Stomach (tissue), 8 donors: ENCODE measurements at regions not wholly inside any gene's neighbourhood (a gene's known extent, or its start where the extent isn't known, plus 50 kb on each side); places are given as distances from the start of the nearest gene placed in this dataset.

ENCODE experiments used
- DNase-seq, 2 donors: peaks; one replicate each; pipeline versions ENCODE4 v3.0.0 to v3.0.0-alpha.2; 2013 to 2019
- H3K27ac ChIP-seq, 5 donors: fragments of 200-600 bp in 4 of 5; sonication (generic) in 4 of 5; one replicate each; pipeline ENCODE4 v1.5.1; 2013 to 2019; ENCODE audit warnings: mild to moderate bottlenecking in 1 of 5, moderate library complexity in 1 of 5
- H3K27me3 ChIP-seq, 3 donors: fragments of 200-600 bp; sonication (generic); one replicate each; pipeline ENCODE4 v1.5.1; 2017 to 2019; ENCODE audit warnings: mixed run types in 1 of 3
- H3K36me3 ChIP-seq, 4 donors: fragments of 200-600 bp; sonication (generic); 1 replicate in 3 of 4; 2 replicates in 1 of 4; pipeline ENCODE4 v1.5.1; 2016 to 2019
- H3K4me1 ChIP-seq, 4 donors: fragments of 200-600 bp; sonication (generic); one replicate each; pipeline ENCODE4 v1.5.1; 2016 to 2019
- H3K4me3 ChIP-seq, 4 donors: fragments of 200-600 bp; sonication (generic) in 3 of 4; one replicate each; pipeline ENCODE4 v1.5.1; 2016 to 2019; ENCODE audit warnings: mild to moderate bottlenecking in 1 of 4
- H3K9me3 ChIP-seq, 4 donors: fragments of 200-600 bp; sonication (generic); one replicate each; pipeline ENCODE4 v1.5.1; 2016 to 2019
- EP300 ChIP-seq: sonication (generic); formaldehyde crosslinking; IDR thresholded peaks from one replicate; pipeline ENCODE4 v1.6.1; 2017; ENCODE audit warnings: antibody characterized with exemption
- POLR2A ChIP-seq, 4 donors: fragments of 450-650 bp; IDR thresholded peaks; one replicate each; pipeline ENCODE4 v1.6.1; 2016; ENCODE audit warnings: antibody characterized with exemption in 4 of 4, control low read depth in 2 of 4, mild to moderate bottlenecking in 1 of 4, moderate library complexity in 1 of 4
- POLR2AphosphoS5 ChIP-seq, 3 donors: sonication (generic); formaldehyde crosslinking; IDR thresholded peaks; one replicate each; pipeline ENCODE4 v1.6.1; 2016; ENCODE audit warnings: antibody characterized with exemption in 3 of 3
- WGBS, 5 donors: extraction: QIAGEN DNeasy Blood & Tissue Kit in 3 of 5; methylation state at CpG; one replicate each; pipeline versions ENCODE4 v1.1.5 to v1.1.7; 2013 to 2018; 5-methylcytosine and 5-hydroxymethylcytosine counted together
- intact Hi-C: fragments of 100-400 bp; cut with DNase I; formaldehyde crosslinking; loops from one replicate; pipeline ENCODE4 v1.15.1; 2023; ENCODE audit warnings: low total_unique reads
- TF ChIP-seq, protein P1 (sequence below), 7 experiments: fragments of 450-650 bp in 4 of 7; fragments of 200-600 bp in 3 of 7; sonication (generic) in 3 of 7; IDR thresholded peaks; one replicate each; pipeline ENCODE4 v1.5.1; 2016 to 2019; ENCODE audit warnings: antibody characterized with exemption in 7 of 7, control low read depth in 2 of 7, mild to moderate bottlenecking in 1 of 7
- donor health status: healthy with polysubstance abuse.
- donor health status: Bipolar disorder and iron deficiency.
- donor health status: healthy.

DNA sequence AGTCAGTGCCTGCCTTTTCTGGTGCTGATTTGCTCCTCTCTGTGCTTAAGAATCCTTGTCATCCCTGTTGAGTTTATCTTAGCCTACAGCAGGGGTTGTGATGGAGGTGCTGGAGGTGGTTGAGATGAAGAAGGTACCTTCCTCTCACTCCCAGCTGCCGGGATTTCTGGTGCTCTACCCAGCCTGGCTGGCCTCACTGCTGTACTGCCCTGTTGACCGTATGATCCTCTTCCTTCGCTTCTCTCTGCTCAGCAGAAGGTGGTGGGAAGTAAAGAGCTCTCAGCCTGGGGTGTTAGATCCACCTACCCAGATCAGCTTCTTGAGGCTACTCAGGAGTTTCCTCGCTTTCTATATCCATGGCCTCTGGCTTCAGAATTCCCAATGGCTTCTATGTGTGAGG is 101.0 kb upstream of the NXT1 start:
- no peak overlapping the region for H3K27ac ChIP-seq
- H3K4me1 ChIP-seq = peaks cover 0 to 19% (median 6%) of the 10 kb centered on the region in 4 donors
- H3K27me3 ChIP-seq = peaks cover 0 to 17% (median 0%) of the 10 kb centered on the region in 3 donors
- no peaks in the 10 kb centered on the region for H3K9me3 ChIP-seq
- no peak for TF ChIP-seq EP300
- no peak for TF ChIP-seq POLR2A (IDR thresholded peaks at IDR 0.05)
- TF ChIP-seq POLR2AphosphoS5 (IDR thresholded peaks at IDR 0.05) = no peak
- TF ChIP-seq, protein P1, sequence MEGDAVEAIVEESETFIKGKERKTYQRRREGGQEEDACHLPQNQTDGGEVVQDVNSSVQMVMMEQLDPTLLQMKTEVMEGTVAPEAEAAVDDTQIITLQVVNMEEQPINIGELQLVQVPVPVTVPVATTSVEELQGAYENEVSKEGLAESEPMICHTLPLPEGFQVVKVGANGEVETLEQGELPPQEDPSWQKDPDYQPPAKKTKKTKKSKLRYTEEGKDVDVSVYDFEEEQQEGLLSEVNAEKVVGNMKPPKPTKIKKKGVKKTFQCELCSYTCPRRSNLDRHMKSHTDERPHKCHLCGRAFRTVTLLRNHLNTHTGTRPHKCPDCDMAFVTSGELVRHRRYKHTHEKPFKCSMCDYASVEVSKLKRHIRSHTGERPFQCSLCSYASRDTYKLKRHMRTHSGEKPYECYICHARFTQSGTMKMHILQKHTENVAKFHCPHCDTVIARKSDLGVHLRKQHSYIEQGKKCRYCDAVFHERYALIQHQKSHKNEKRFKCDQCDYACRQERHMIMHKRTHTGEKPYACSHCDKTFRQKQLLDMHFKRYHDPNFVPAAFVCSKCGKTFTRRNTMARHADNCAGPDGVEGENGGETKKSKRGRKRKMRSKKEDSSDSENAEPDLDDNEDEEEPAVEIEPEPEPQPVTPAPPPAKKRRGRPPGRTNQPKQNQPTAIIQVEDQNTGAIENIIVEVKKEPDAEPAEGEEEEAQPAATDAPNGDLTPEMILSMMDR (IDR thresholded peaks at IDR 0.05) = no peak
- no peaks in the 10 kb centered on the region for H3K36me3 ChIP-seq
- no peak overlapping the region for H3K4me3 ChIP-seq
- intact Hi-C loops = no loop called here
- DNase-seq = no peak
- WGBS, 5 donors = 69 to 87% (median 78%) methylated on average over 4 of the region's 4 CpGs

DNA sequence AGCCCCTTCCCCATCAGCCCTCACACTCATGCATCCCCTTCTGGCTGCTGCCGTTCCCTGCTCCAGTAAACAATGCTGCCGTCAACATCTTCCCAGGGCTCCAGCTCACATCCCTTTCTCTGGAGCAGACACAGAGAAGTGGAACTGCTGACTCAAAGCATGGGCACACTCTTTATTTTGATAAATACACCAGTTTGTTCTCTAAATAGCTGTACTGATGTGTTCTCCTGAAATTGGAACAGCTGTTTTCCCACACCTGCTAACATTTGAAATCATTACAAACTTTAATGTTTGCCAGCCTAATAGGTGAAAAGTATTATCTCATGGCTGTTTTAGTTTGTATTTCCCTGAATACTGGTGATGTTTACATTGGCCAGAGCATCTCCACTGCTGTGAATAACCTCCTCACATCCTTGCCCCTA is 102.1 kb upstream of the NXT1 start:
- DNase-seq = no peak
- H3K27ac ChIP-seq = peak overlapping the region in 1 of 5 donors; percentile 76
- H3K36me3 ChIP-seq = no peaks in the 10 kb centered on the region

DNA sequence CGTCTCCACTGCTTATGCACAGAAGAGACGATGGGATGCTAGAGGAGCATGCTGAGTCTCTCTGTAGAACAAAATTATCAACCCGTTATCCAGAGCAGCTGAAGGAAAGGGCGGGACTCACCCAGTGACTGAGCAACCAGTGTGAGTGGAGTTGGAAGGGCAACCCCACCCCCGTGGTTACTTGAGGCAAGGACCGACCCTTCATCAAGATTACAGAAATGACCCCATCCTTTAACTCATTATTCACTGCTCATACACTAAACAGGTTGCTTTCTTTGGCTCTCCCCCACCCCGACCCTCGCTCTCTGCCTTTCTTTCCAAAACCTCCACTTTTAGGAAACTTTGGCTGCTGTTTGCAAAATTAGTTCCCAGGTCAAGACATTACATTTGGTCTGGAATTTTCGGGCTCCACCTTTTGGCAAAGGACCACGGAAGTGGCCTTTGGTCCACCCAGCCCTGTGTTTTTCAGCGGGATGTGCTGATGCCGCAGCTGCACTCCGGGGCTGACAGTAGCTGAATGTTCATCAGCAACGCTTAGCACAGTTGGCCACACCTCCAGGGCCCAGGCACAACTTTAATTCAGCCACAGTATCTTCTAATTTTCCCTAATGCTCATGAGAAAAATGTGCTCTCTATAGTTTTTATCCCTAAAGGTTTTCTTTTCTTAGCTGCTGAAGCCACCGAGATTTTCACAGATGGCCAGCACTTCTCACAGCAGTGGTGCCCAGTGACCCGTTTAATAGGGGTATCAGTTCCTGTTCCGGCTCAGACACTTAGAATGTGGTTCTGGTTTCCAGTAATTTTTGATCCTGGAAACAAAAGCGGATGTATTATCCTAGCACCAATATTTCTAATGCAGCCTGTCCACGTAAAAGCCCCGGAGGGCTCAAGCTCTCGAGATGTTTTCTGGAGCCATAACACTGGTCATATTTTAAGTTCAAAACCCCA is 103.6 kb upstream of the NXT1 start:
- 56 to 65% (median 57%) methylated on average over 21 of the region's 21 CpGs for WGBS, 5 donors
- H3K36me3 ChIP-seq = no peaks in the 10 kb centered on the region
- no peak for DNase-seq
- TF ChIP-seq EP300 = no peak
- no peak for TF ChIP-seq POLR2A (IDR thresholded peaks at IDR 0.05)
- TF ChIP-seq, protein P1 (IDR thresholded peaks at IDR 0.05) = no peak
- no peak for TF ChIP-seq POLR2AphosphoS5 (IDR thresholded peaks at IDR 0.05)
- H3K4me1 ChIP-seq = peaks cover 0 to 19% (median 6%) of the 10 kb centered on the region in 4 donors
- no peaks in the 10 kb centered on the region for H3K9me3 ChIP-seq
- peak overlapping the region; percentile 5 to 76 (median 14) for H3K27ac ChIP-seq
- no peak overlapping the region for H3K4me3 ChIP-seq
- intact Hi-C loops = no loop called here
- H3K27me3 ChIP-seq = peaks cover 0 to 11% (median 0%) of the 10 kb centered on the region in 3 donors

More for the DNA sequence above, 102.1 kb upstream of the NXT1 start:
- peaks cover 0 to 11% (median 0%) of the 10 kb centered on the region in 3 donors for H3K27me3 ChIP-seq
- 21 to 39% (median 31%) methylated on average over 2 of the region's 2 CpGs for WGBS, 5 donors
- H3K9me3 ChIP-seq = no peaks in the 10 kb centered on the region
- H3K4me3 ChIP-seq = no peak overlapping the region
- H3K4me1 ChIP-seq = peaks cover 0 to 19% (median 6%) of the 10 kb centered on the region in 4 donors
- TF ChIP-seq, protein P1 (IDR thresholded peaks at IDR 0.05) = no peak
- TF ChIP-seq POLR2A (IDR thresholded peaks at IDR 0.05) = no peak
- no peak for TF ChIP-seq POLR2AphosphoS5 (IDR thresholded peaks at IDR 0.05)
- no peak for TF ChIP-seq EP300
- intact Hi-C loops = no loop called here

DNA sequence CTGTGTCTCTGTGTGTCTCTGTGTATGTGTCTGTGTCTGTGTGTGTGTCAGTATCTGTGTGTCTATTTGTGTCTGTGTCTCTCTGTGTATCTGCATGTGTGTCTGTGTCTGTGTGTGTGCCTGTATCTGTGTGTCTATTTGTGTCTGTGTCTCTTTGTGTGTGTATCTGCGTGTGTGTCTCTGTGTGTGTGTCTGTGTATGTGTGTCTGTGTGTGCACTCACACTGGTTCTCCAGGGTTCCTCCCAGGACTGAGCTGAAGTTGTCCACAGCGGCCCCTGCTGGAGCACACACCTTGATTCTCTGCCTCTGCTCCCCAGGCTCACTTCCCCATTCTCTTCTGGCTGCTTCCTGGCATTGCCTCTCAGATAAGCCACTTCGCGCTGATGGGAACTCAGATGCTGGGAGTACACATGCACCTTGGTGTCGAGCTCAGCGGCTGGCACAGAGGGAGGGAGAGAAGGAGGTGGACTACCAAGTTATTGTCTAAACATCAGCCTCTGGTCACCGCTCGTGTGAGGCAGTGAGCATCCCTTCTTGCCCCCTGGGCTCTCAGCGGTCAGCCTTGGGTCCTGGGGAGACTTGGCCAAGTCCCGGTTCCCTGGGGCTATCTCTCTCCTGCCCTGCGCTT is 104.9 kb upstream of the NXT1 start:
- Histone ChIP-seq H3K27me3 (peaks cover 0 to 5% (median 0%) of the 10 kb centered on the region in 3 donors), H3K36me3 (no peaks in the 10 kb centered on the region), H3K4me1 (peaks cover 0 to 19% (median 6%) of the 10 kb centered on the region in 4 donors), H3K27ac (peak overlapping the region in 2 of 5 donors; percentile 68 to 76), H3K4me3 (no peak overlapping the region), H3K9me3 (no peaks in the 10 kb centered on the region)
- intact Hi-C loops = no loop called here
- WGBS, 5 donors = 40 to 53% (median 45%) methylated on average over 11 of the region's 11 CpGs
- TF ChIP-seq EP300 (no peak), POLR2AphosphoS5 (IDR thresholded peaks at IDR 0.05) (no peak), POLR2A (IDR thresholded peaks at IDR 0.05) (no peak)
- TF ChIP-seq, protein P1 (IDR thresholded peaks at IDR 0.05) = peak in 3 of 7 experiments; percentile 33 to 42 (median 41)
- peak; percentile 66 to 84 for DNase-seq
